ENCODE measurements at regions not wholly inside any gene's neighbourhood (a gene's known extent, or its start where the extent isn't known, plus 50 kb on each side); places are given as distances from the start of the nearest gene placed in this dataset.

DNA sequence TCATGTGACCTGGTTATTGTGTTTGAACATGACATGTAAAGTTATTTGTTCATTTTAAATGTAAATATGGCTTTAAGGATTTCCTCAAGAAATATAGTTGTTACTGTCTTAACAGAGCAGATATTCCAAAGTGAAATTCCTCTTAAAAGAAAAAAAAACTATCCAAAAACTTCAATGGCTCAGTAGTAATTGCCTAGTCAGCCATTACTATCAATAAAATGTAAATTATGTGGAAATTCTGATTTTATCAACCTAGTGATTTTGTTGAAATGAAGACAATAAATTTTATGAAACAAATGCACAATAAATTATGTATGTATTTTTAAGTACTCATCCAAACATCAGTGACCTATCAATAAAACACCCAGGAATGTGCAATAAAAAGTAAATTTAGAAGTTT is 463.3 kb downstream of the TENT5A start:
- TF ChIP-seq CTCF (IDR thresholded peaks at IDR 0.05; ENCODE audit: low read depth, low read length, missing input control), result no peak
- no peak for TF ChIP-seq ATF3 (IDR thresholded peaks at IDR 0.05)
- TF ChIP-seq REST (IDR thresholded peaks at IDR 0.05), result no peak
- TF ChIP-seq JUND (IDR thresholded peaks at IDR 0.05), result no peak
